AML-193 (cell line): ENCODE measurements at regions not wholly inside any gene's neighbourhood (a gene's known extent, or its start where the extent isn't known, plus 50 kb on each side); places are given as distances from the start of the nearest gene placed in this dataset.
A peak's percentile ranks its signal among the peaks of the same experiment; 100 is the strongest.

ENCODE experiments used
- DNase-seq, 2 experiments: peaks; one replicate each; lab custom pipeline; 2025; lab: John Stamatoyannopoulos, UW

DNA sequence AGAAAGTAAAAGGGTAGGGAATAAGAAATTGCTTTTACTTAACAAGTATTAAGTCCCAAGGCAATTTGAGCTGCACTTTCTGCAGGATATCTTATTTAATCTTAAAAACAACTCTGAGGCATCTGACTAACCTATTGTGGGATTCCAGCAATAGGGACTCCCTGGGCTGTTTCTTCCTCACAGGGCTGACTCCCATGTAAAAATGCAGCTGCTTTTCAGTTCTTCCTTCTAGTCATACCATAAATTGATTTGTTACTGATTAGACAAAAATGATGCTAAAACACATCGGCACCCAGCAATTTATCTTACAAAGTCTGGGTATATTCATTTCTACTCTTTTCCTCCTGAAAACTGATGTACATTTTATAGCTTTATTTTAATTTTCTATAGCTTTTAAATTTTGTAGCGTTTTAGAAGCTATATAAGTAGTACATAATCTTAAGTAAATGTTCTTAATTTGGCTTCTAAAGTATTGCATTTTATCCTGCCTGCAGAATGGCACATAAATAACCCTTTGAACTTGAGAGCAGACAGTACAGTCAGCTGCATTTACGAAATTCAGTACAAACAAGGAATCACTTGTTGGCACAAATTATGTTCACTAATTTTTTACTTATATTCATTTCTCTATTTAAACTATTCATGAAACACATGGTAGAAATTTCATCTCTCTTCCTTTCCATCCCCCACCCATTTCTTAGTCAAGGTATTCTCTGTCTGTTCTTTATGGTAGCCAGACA, 102.4 kb upstream of the FRY start:
- no peak for DNase-seq

DNA sequence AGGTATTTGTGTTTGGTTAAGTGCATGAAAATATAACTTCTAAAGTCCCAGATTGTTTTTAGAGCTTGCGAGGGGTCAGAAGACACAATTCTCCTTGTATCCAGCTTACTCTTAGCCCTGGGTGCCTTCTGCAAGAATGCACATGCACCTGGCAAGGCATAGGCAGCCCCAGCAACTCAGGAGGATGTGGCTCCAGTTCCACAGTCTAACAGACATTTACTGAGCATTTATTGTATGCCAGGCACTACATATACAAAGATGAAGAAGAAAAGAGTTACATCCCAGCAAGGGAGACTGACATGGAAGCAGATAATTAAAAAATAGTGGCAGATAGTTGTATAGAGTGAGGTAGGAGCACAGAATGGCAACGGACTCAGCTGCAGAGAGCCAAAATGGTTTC, 101.1 kb upstream of the FRY start:
- no peak for DNase-seq

DNA sequence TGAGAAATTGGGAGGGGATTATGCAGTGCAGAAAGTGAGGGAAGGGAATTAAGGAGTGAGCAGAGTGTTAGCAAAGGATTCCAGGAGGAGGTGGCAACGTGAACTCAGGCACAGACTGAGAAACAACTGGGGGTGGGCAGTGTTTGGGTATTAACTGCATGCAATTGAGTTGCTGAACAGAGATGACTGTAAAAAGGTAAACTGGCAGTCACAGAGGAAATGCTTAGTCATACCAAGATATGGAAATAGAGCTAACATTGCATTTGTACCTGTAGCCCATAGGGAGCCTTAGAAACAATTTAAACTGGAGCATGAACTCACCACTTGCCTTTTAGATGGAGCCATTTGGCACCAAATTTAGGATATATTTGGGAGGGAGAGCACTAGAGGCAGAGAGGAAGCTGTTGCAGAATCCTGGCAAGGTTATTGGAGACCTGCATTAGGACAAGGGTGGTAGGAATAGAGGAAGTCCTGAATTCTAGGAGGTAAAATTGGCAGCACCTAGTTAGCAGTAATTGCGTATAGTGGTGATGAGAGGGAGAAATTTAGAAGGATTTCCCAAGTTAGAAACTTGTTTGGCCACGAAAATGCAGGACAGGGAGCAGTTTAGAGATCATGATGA, 100.6 kb upstream of the FRY start:
- DNase-seq, result peak; percentile 38 to 47

DNA sequence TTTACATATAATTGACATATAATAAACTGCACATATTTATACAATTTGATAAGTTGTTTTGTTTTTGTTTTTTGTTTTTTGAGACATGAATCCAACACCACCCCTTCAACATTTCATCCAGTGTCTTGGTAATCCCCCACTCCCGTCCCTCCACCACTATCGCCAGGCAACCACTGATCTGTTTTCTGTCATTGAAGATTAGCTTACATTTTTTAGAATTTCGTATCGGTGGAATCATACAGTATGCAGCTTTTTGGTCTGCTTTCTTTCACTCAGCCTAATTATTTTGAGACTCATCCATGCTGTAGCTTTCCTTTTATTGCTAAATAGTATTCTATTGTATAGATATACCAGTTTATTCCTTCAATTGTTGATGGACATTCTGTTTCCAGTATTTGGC, 94.1 kb upstream of the FRY start:
- no peak for DNase-seq

DNA sequence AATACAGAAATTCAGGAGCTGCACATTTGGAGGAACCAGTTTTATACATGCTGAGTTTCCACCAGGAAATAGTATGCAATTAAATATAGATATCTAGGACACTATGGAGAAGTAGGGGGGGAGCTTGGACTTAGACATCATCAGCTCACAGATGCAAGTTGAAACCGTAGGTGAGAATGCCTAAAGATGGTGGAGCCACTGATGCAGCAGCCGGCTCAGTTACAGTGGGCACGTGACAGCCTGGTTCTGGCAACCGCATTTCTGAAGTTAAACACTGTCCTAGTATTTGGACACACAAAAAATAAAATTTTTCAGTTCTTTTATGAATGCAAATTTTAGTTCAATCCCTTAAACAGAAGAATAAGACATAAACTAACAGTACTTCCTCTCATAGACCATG, 91.5 kb upstream of the FRY start:
- no peak for DNase-seq

DNA sequence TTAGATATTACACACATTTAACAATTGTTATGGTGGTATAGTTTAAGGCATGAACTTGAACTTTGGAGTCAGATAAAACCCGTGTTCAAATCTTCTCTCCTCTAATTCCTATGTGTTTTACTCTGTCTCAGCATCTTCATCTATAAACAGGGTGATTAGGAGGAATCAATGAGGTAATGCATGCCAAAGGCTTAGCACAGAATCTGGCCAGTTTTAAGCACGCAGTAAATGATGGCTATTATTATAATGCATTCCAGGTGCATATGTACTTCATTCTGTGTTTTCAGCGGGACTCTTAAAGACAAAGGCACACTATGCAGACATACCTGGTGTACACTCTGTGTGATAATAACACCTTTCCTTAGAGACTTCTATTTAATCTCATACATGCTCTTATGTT, 88.0 kb upstream of the FRY start:
- no peak for DNase-seq

DNA sequence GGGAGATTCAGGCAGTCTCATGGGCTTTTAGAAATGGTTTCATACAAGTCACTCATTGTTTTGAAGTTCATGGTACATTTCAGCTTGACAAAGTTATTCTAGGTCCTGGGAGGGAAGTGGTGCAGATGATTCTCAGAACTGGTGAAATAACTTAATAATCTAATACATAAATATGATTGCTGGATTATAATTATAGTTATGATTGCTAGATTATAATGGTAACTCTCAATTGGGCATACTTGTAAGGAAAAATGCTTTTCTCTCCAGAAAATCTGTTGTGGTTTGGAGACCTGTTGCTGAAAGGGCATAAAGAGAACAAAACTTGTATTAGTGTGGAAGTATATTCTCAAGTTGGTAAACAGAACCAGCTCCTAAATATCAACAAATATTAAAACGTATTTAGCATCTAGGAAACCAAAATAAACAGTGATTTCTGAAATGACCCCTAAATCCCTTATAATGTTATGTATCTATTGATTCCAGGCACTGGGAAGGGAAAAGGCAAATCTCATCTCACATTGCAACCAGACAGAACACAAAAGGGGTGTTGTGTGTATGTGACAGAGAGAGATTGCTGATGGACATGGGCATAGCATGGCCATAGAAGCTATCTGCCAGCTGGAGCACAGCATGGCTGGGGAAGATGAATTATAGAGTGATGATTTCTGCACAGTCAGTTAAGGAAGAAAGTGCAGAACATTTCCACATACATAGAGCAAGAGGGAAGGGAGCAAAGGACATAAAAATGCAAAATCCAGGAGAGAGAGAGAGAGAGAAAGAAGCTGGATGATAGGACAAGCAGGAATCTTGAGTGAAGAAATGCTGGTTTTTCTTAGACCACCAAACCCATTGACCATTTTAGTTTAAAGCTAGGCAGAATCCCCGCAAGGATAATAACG, 87.1 kb upstream of the FRY start:
- DNase-seq, result no peak

DNA sequence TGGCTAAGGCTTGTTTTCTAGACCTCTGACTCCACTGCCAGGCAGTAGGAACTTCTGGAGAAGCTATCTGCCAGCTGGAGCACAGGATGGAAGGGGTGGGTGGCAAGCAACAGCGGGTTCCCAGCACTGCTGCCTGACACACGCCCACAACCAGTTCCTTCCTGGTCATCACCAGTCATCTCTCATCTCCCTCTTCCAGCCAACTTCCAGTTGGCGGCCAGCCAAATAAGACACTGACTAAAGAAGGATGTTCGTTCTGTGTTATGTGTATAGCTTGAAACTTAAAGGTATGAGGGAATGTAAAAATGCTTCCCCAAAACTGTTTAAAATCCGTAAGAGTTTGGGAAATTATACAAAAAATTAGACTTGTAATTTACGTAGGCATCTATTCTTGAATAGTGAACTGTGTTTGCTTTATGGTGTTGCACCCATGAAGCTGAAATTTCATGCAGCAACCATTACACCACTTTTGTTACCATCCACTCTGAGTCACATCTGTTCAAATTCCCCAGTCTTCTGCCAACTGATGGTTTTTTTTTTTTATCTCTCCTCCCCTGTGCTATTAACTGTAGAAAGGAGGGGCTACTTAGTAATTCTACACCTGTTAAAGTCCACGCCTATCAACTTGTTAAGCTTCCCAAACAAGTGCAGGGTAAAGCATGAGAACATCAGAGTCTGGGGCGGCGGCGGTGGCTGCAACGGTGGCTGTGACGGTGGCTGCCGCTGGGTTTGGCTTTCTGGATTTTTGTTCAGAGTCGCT, 86.2 kb upstream of the FRY start:
- DNase-seq, result no peak

DNA sequence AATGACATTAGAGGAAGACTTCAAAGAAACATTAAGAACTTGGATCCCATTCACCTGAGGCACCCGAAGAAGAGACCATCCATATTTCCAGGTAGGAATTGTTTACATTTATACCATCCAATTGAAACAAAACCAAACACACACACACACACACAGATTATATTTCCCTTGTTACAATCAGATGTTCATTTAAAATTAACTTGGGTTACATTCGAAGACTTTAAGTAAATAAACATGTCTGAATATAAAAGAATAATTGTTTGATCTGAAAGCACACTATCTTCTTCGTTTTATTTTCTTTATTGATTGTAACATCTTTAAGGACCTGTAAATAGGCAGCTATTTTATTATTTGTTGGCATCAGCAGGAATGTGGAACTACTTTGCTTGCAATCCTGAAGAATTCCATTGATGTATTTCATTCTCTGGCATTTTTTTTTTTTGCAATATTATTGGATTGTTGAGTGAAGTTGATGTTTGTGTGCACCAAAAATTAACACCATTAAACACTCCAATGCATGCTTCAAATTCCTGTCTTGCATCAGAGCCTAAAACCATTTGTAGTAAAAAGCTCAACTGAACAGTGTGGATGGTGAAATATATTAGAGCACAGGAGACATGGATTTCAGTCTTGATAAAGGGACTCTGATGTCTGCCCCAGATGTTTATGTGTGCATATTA, 85.3 kb upstream of the FRY start:
- no peak for DNase-seq

DNA sequence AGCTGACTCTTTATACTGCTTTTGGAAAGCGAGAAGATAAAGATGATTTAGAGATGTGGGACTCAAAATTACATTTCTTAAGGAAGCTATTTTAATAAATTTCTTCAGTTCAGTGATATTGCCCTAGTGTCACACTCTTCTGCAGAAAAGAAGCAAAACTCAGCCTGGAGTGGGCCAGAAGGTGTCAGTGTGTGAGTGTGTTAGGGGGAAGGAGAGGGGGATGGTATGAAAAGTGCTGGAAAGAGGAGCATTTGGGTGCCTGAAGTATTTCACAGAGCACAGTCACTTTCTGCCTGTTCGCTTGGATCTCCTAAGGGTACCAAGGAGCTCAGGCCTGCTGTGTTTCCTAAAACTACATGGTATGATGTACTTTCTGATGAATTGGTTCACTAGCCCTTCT, 84.5 kb upstream of the FRY start:
- DNase-seq, result no peak

DNA sequence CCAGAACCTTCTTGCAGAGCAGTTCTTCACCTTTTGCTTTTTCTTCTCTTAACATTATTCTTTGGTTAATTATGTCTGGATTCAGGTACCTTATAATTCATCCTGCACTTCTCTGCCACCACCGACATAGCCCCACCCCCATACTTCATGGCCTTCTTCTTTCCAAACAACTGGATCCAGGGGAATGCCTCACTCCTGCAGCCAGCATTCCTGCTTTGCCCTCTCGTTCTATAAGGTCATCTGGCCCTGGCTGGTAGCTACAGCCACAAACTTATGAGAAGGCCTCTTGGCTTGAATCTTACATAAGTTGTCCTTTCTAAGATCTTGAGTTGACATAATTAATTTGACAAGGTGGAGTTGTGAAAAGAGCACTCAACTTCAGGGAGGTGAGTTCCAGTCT, 84.1 kb upstream of the FRY start:
- DNase-seq, result no peak

DNA sequence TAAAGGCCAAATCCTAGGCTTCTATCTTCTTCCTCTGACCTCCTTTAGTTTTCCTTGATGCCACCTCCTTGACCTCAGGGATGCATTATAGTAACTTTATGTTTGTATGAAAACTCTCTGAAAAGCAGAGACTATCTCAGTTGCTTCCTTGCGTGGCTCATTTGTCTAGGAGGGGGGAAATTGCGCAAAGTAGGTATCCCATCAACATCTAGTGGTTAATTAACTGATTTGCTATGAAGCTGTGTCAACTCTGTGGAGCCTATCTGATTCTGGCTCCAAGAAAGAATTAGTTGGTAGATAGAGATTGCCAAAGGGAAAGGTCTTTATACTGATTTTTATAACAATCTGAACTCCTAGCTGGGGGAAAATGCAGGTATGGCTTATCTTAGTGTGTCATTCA, 82.1 kb upstream of the FRY start:
- DNase-seq, result peak in 1 of 2 experiments; percentile 13

DNA sequence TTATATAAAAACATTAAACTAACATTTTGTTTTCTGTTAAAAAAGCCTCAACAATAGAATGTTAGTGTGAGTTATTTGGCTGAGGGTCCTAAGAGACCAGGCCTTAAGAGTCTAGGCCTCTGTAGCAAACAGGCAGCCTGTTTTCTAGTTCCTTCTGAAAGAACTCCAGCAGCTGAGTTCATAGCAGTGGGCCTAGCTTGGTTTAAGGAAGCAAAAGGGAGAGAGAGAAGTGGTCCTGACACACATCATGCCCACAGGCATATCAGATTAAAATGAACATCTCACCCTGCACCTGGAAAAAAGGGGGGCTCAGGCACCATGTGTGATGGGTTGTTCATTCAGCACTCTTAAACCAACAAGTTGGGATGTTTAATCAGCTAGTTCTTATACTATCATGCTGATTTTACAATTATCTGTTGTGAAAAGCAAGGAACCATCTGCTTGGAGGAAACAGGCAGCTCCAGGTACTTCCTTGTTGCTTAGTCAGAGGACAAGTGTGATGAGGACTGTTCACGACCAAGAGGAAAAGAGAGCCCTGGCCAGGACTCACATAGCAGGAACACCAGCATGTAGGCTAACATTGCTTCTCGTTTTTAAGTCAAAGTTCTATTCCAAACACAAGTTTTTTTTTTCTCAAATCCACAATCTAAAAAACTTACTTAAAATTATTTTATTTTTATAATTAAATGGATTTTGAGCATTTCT, 81.3 kb upstream of the FRY start:
- peak; percentile 68 for DNase-seq

DNA sequence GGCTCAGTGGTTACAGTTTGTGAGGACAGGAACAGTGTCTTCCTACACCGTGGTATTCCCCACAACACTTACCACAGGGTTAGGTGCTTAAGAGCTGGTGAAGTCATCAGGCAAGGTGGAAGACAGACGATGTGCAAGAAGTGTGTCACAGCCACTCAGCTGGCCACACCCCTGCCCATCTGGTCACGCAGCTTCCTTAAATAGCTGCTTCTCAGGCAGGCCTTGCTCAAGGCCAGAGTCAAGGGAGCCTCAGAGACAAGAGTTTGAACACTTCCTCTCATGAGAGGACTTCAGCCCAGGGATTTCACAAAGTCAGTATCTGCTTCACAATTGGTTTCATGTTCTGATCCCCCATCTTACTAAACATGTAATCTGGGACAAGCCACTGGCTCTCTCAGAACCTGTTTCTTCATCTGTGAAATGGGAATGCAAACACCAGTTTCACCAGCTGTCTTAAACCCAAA, 80.3 kb upstream of the FRY start:
- DNase-seq, result peak; percentile 99

DNA sequence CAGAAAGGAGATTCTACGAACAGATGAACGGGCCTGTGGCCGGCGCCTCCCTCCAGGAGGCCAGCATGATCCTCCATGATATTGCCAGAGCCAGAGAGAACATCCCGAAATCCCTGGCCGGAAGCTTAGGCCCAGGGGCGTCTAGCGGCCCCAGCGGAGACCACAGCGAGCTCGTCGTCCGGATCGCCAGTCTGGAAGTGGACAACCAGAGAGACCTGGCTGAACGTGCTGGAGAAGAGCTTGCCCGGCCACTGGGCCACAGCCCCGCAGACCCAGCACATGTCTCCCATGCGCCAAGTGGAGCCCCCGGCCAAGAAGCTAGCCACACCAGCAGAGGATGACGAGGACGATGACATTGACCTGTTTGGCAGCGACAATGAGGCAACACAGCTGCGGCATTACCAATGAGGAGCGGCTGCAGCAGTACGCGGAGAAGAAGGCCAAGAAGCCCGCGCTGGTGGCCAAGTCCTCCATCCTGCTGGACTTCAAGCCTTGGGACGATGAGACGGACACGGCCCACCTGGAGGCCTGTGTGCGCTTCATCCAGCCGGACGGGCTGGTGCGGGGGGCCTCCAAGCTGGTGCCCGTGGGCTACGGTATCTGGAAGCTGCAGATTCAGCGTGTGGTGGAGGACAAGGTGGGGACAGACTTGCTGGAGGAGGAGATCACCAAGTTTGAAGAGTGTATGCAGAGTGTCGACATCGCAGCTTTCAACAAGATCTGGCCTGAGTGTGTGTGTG, 78.8 kb upstream of the FRY start:
- no peak for DNase-seq

DNA sequence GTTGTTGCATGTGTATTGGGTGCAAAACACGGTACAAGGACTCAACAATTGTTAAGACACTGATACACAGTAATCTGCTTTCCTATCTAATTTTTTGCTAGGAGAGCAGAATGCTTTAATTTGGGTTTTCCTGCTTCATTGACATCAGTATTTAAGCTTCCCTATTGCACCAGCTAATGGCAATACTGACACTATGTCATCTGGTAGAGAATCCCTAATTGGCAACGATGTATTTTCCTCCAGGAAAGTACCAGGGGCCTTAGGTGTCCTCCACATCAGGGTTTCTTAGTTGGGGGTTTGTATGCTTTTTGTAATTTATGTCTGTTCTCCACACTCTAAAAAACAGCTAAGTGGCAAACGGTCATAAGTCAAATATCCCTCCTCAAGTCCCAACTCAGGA, 76.5 kb upstream of the FRY start:
- no peak for DNase-seq

DNA sequence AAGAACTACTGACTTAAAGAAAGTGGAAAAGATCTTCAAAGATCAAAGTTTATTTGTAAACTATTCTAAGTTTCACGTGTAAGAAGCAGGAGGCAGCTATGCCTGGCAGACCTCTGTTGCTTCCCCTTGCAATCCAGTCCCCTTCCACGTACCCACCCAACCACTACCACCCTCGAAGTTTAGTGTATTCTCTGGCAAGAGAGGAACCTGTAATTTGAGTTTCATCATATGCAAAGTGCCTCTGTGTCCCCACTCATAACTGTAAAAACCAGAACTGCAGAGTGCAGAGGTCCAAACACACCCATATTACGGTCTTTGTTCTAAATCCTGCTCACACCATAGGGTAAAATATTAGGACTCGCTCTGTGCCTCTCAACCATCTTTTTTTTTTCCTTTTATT, 75.8 kb upstream of the FRY start:
- no peak for DNase-seq

DNA sequence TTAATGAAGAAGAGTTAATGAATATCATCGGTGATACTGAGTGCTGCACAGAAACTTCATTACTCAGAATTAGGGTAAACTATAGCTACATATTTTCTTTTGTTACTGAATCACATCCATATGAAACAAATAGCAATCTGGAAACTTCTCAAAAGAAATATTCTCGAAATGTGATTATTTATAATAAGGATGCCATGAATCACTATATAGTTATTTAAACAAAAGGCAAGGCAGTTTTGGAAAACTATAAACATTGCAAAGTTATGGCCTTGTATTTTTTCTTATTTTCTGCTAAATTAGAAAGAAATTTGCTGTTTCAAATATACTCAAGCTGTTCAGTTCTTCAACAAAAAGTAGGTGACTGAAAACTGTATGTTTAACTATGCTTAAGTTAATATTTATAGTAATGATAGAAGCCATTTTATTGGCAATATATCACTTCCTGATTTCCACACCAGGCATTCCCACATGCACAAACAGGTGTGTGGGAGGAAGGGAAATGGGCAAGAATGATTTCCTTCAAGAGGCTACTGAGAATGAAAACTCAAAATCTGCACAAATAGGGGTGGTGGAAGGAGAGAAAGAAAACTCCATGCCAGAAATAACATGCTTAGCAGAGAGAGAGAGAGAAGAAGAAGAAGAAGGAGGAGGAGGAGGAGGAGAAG, 74.5 kb upstream of the FRY start:
- no peak for DNase-seq

DNA sequence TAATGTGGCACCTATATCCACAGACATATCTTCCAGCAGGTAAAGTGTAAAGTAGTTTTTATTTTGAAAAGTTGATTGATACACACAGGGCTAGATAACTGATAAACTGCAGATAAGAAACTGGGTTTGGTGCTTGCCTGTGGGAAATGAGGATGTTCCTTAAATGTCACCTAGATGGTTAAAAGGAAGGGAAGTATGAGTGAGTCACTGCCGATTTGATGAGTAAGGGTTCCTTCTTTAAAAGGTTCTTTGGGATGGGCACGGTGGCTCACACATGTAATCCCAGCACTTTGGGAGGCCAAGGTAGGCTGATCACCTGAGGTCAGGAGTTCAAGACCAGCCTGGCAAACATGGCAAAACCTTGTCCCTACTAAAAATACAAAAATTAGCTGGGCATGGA, 73.8 kb upstream of the FRY start:
- DNase-seq, result no peak
